PFSK-1 (cell line): ENCODE measurements at regions not wholly inside any gene's neighbourhood (a gene's known extent, or its start where the extent isn't known, plus 50 kb on each side); places are given as distances from the start of the nearest gene placed in this dataset.

Experiments used
- FOXP2 ChIP-seq: optimal IDR thresholded peaks from 2 replicates; pipeline ENCODE3; 2011; ENCODE audit warnings: borderline replicate concordance, control low read depth, inconsistent platforms; ENCODE audit not compliant: insufficient read depth; ENCODE audit errors: extremely low read length, extremely low read depth
- POLR2AphosphoS5 ChIP-seq: IDR thresholded peaks from 2 replicates; pipeline ENCODE4 v1.6.1; 2012; ENCODE audit warnings: low read depth, mild to moderate bottlenecking, control low read depth, low read length, moderate library complexity
- REST ChIP-seq, 2 experiments: IDR thresholded peaks; 2 replicates each; pipeline versions ENCODE4 v1.6.1 to v1.8.0; 2011 to 2012; ENCODE audit warnings: low read depth in 2 of 2, low read length in 2 of 2, control low read depth in 1 of 2, inconsistent platforms in 1 of 2, mild to moderate bottlenecking in 1 of 2, moderate library complexity in 1 of 2; ENCODE audit not compliant: insufficient read depth in 1 of 2
- SIN3A ChIP-seq: IDR thresholded peaks from 2 replicates; pipeline ENCODE4 v1.6.1; 2012; ENCODE audit warnings: mild to moderate bottlenecking, low read length, moderate library complexity, borderline replicate concordance; ENCODE audit not compliant: insufficient read depth
- TAF1 ChIP-seq: IDR thresholded peaks from 2 replicates; pipeline ENCODE4 v1.6.1; 2012; ENCODE audit warnings: low read length, control low read depth, borderline replicate concordance; ENCODE audit not compliant: insufficient read depth

GRCh38 chr6:86355271-86355670 is 582.1 kb upstream of the HTR1E start:
- TF ChIP-seq TAF1 (no peak), SIN3A (no peak), FOXP2 (no peak), POLR2AphosphoS5 (no peak), REST (IDR thresholded peaks at IDR 0.05; ENCODE audit: insufficient read depth in 1 of 2, low read depth in 2 of 2, low read length in 2 of 2) (no peak)

- no peak for TF ChIP-seq REST (IDR thresholded peaks at IDR 0.05; ENCODE audit: insufficient read depth in 1 of 2, low read depth in 2 of 2, low read length in 2 of 2)
- no peak for TF ChIP-seq POLR2AphosphoS5
- TF ChIP-seq FOXP2 = no peak
- no peak for TF ChIP-seq TAF1
- TF ChIP-seq SIN3A = no peak
Measured at GRCh38 chr6:86331919-86332318, 605.4 kb upstream of the HTR1E start.

- TF ChIP-seq SIN3A (no peak), FOXP2 (no peak), TAF1 (no peak), REST (IDR thresholded peaks at IDR 0.05; ENCODE audit: insufficient read depth in 1 of 2, low read depth in 2 of 2, low read length in 2 of 2) (no peak), POLR2AphosphoS5 (no peak)
Measured at GRCh38 chr6:86331265-86331840, 606.0 kb upstream of the HTR1E start.

GRCh38 chr6:86306210-86306609 is 631.1 kb upstream of the HTR1E start:
- TF ChIP-seq FOXP2 (no peak), POLR2AphosphoS5 (no peak), TAF1 (no peak), REST (IDR thresholded peaks at IDR 0.05; ENCODE audit: insufficient read depth in 1 of 2, low read depth in 2 of 2, low read length in 2 of 2) (no peak), SIN3A (no peak)

GRCh38 chr6:86285876-86286275 is 643.2 kb upstream of the SYNCRIP start:
- TF ChIP-seq TAF1 = no peak
- TF ChIP-seq FOXP2 = no peak
- TF ChIP-seq POLR2AphosphoS5 = no peak
